Effector CD8-positive, alpha-beta T cell (primary cell): ENCODE measurements at regions not wholly inside any gene's neighbourhood (a gene's known extent, or its start where the extent isn't known, plus 50 kb on each side); places are given as distances from the start of the nearest gene placed in this dataset.

ENCODE experiments used
- DNase-seq: peaks from one replicate; lab custom pipeline; 2025; lab: John Stamatoyannopoulos, UW

DNA sequence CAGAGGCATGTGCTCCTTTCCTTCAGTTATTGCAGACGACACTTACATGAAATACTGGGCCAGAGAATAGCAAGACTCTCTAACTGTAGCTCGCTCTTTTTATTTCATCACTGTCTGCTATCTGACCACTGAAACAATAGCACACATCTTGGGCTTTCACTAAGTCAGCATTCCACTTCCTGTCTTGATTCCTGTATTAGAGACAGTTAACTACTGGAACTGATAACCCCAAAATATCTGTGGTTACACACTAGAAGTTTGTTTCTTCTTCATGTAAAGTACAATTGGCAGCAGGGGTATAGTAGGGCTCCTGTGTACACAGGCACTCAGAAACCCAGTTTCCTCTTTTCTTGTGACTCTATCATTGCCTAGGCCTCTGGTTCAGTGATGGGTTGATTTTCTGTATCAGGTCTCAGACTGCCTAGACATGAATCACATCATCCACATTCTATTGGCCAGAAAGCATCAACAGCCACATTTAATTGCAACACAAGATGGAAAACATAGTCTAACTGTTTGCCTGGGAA lies 230.2 kb upstream of the CD96 start:
- no peak for DNase-seq

DNA sequence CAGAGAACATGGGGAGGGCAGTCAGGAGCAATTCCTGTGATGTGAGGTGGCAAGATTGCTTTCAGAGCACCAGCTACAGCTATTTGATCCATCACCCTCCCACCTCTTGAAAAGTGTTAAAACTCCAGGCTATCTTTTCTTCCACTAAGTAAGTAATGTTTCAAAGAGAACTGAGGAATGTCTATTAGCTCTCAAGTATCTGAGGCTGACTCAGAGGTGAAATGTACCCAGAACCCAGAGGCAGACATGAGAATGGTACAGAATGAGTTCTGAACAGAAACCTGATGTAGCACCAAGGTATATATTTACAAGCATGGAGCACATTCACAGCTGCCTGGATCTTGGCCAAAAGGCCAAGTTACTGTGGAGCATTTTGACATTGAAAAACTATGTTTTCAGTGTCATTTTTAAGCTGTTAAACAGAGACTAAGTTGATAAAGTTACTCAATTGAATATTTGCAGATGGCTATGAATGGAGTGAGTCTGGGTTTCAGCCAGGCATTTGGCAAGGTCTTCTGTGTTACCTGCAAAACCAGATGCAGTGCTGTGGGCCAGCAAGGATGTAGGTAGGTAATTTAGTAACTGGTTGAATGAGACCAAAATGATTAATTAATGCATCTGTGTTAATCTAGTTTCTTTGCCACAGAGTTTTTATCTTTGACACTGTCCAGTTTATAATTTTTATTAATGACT lies 227.7 kb upstream of the CD96 start:
- DNase-seq: no peak

DNA sequence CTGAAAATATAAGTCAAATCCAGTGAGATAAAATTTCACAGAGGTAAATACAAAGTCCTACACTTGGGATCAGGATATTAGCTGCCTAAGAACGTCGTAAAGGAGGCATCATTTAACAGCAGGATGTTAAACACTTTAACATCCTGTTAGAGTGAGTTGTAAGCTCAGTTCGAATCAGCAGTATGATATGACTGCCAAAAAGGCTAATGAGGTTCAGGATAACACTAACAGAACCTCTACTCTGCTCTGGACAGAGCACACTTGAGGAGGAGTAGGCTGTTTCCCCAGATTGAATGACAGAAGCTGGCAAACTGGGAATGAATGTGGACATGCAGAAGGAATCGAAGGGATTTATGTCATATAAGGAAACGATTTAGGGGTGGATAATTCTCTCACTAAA lies 227.1 kb upstream of the CD96 start:
- no peak for DNase-seq

DNA sequence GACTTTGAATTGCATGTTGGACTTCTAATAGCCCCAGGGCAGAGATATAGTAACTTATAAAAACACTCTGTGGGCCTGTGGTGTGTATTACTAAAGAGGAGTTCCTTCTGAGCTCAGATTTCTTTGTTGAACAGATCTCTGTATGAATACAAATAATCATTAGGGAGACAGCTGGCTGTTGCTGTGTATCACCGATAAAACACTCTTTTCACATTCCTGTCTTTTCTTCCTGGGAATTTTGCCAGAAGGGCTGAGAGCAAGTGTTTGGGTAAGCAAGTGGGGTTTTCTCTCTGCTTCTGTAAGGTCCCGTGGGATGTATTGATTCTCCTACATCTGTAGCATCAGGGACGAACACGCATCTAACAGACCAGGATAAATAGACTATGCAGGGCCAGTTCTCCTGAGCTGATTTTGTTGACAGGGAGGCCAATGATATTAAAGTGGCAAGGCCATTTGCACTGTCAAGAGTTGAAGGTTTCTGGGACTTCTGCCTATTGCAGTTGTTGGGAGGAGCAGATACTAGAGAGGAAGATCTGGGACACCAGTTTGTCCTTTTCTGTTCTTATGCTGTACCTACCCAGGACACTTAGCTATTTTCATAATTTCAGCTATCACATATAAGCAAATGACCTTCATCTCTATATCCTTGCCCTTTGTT lies 225.9 kb upstream of the CD96 start:
- no peak for DNase-seq

DNA sequence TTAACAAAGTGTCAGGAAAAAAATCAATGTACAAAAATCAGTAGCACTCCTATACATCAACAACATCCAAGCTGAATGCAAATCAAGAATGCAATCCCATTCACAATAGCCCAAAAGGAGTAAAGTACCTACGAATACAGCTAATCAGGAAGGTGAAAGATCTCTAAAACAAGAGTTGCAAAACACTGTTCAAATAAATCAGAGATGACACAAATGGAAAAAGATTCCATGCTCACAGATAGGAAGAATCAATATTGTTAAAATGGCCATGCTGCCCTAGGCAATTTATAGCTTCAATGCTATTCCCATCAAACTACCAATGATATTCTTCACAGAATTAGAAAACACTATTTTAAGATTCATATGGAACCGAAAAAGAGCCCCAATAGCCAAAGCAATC lies 223.7 kb upstream of the CD96 start:
- DNase-seq: no peak

DNA sequence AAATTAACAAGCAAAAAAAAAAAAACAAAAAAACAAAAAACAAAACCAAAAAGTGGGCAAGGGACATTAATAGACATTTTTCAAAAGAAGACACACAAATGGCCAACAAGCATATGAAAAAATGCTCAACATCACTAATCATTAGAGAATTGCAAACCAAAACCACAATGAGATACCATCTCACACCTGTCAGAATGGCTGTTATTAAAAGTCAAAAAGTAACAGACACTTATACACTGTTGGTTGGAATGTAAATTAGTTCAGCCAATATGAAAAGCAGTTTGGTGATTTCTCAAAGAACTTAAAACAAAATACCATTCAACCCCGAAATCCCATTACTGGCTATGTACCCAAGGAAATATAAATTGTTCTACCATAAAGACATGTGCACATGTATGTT lies 222.4 kb upstream of the CD96 start:
- no peak for DNase-seq

DNA sequence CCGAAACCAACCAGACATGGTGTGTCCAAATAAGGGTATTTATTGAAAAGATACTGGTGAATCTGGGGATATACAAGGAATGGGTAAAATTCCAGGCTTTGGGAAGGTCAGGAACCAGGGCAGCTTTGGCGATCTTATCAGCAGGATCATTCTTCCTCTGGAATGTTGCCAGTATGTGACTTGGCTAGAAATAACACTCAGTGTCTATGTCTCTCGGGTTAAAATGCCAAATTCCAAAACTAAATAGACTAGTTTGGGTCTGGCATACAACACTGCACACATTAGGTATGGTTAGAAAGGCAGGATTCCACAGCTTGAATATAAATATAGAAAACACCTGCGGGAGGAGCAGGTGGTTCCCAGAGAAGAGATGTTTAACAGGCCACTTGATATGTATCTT lies 220.2 kb upstream of the CD96 start:
- no peak for DNase-seq

DNA sequence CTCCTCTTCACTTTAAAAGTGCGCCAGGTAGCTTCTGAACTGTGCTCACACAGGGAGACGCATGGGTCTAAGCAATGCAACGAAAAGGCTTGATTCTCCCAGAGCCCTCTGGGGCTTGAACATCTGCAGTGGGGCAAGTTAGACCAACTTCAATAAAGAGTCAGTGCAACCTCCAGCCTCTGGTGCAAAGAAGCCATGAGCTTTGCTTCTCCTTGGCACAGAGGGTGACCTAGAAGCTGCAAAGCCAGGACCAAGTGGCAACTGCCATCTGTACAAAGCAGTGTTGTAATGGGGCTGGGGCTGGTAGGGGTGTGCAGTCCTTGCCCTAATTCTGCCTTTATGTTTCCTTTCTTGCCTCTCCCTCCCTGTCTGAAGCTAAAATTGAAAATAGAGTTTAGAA lies 219.0 kb upstream of the CD96 start:
- DNase-seq: no peak

DNA sequence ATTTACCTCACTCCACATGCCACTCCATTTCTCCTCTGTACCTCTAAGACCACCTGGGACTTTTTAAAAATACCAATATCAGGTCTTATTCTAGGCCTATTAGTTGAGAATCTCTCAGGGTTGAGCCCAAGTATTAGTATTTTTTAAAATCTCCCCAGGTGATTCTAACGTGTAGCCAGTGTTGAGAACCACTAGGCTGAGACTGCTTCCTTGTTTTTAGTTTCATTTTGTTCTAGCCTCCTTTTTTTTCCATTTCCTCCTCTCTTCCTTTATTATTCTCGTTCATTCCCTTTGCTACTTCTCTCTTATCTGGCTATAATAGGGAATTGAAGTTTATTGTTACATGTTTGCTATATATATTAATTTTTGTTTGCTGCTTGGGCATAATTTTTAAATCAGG lies 217.8 kb upstream of the CD96 start:
- DNase-seq: no peak

DNA sequence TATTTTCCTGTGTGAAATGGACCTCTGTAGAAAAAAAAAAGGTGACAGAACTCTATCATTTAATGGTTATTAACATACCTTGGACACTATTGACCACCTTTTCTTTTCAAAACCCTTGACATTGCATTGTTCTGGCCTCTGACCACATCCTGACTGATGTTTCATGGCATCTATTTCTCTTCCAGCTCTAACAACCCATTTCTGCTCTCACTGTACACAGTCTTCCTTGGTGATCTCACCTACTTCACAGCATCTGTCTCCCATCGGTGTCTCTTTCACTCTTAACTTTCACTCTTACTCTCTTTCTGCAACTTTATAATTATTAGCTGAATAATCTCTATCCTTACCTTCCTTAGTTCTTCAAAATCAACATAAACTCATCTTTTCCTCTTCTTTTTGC lies 217.4 kb upstream of the CD96 start:
- DNase-seq: no peak

DNA sequence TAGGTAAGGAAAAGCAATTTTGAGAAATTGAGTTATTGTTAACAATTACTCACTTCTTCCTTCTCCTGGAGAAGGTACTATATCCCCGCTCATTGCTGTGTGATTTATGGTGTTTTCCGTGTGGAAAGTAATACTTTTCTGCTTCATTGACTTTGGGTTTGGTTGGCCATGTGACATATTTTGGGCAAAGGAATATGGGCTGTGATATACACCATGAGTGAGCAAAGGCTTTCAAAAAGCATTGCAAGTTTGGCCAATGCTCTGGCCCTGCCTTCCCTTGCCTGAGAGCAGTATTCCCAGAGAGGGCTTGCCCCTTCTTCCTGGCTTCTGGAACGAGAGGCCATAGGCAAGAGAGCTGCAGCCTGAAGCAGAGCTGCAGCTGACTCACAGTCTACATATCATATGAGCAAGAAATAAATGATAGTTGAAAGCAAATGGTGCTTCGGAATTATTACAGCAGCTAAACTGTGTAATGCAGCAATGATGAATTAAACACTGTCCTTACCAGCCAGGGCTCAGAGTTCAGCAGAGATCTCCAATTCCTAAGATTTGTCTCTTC lies 216.8 kb upstream of the CD96 start:
- DNase-seq: no peak

DNA sequence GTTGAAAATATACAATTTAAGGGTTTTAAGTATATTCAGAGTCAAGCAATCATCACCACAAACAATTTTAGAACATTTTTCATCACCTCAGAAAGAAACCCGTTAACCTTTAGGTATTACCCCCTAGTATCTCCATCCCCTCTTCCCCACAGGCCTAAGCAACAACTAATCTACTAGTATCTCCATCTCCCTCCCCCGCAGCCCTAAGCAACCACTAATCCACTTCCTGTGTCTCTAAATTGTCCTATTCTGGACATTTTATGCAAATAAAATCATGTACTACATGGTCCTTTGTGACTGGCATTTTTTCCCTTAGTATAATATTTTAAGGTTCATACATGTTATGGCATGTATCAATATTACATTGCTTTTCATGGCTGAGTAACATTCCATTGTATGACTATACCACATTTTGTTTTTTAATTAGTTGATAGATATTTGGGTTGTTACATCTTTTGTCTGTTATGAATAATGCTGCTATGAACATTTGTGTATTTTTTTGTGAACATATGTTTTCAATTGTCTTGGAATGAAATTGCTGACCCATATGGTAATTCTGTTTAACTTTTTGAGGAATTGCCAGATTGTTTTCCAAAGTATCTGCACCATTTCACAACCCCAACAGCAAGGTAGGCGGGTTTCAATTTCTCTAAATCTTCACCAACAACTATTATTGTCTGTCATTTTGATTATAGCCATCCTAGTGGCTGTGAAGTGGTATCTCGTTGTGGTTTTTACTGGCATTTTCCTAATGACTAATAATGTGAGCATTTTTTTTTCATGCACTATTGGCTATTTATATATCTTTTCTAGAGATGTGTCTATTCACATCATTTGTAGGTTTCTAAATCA lies 215.6 kb upstream of the CD96 start:
- no peak for DNase-seq

DNA sequence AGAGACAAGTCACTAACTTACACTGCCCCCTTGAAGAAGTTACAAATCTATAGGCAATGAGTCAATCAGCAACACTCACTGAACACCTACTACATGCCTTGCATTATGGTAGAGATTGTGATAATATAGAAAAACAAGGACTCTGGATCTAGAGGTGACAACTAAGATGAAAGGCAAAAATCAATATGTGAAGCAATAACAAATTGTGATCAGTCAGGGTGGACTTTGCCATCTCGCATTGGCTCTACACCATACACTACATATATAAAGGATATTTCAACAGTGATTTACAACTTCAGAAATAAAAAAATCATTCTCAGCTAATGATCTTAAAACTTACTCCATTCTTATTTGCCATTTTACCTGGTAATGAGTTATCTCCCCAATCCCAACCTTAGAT lies 210.7 kb upstream of the CD96 start:
- no peak for DNase-seq

DNA sequence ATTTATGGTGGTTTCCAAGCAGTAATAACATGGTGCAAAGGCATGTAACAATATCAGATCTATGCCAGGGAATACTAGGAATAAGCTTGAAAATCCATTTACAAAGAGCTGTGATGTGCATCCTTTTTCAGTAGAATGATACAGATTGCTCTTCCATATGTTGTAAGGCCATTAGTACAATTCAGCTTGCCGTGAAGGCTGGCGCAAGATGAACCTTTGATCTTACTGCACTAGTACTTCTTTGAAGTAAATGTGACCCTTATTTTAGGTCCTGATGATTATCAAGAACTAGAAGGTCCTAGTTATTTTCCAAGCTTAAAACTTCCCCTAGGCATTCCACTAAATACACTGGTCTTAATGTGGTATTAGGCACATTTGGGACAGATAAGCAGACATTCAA lies 210.1 kb upstream of the CD96 start:
- DNase-seq: no peak

DNA sequence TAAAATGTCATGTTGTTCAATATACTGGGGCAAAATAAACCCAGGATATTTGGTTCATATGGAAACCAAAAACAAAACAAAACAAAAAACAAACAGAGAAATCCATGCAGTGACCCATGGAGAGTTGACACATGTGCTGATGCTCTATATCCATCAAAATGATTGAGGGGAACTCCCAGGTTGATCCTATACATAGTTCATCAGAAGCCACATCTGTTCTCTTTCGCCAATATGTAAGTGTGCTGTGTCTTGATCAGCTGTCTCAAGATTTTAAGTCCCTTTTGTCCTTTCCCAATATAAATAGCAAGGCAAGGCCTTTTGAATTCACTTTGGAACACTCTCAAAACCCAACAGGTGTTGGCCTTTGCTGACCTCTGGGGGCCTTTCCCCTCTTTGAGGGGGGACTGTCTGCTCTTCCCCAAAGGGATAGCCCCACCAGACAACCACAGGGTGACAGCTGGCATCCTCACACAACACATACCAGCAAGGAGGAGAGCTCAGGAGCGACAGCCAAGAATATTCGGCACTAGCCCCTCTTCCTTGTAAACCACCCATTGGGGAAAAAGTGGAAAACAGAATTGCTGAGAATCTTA lies 209.4 kb upstream of the CD96 start:
- DNase-seq: no peak

DNA sequence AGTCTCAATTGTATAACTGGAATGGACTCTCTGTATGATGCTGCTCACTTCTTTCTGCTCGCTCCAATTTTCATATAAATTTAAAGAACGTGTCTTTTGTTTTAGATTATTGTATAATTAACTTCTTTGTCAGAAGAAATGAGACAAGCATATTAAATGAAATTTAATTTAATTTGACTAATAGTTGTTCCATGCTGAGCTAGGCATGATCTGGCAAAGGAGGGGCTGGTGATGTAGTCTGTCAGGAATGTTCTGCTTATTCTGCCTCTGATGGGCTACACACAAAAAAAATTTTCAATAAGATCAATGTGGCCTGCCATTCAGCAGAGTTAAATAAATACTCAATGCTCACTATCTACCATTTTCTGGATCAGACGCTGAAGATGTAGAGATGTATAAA lies 208.4 kb upstream of the CD96 start:
- DNase-seq: no peak

DNA sequence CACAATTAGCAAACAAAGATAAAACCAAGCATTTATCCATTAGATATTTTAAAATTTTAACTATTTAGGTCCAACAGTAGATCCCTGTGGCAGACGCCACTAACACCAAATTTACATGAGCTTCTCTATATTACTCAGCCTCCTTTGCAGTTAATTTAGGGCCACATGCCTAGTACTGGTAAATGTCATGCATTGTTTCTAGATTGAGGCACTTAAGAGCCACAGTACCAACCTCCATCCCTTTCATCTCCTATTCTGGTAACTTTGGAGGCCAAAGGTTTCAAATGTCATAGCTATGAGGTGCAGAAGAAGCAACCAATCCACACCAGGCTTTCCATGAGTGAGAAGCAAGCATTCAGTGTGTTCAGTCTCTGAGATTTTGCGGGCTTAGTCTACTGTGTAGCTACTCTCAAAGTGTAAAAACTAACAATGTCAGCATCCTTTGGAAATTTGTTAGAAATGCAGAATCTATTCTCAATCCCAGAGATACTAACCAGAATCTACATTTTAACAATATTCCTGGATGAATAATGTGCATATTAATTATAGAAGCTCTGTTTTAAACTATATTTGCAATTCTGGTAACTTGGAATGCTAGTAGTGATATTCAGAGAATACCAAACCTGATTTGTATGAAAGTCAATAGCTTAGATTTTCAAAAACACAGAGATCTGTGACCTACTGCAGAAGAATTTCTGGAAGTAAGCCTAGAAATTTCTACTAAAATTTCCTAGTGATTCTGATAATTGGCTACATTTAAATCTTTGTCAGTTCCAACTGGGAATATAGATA lies 206.3 kb upstream of the CD96 start:
- DNase-seq: no peak

DNA sequence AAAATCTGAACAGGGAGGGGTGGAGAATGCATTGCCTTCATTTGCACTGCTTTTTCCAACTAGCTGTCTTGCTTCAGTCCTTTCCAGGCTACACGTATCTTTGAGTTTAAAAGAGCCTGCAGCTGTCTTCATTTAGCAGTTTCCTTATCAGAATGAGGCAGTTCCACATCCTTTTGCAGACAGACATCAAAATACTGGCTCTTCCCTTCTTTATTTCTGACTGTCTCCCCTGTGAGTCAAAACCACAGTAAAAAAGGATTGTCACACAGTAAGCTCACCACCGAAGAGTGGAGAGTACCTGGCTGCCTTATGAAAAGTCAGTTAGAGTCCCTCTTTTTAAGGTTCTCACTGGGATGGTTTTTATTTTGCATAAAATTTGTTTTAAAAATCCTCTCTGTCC lies 205.5 kb upstream of the CD96 start:
- no peak for DNase-seq

DNA sequence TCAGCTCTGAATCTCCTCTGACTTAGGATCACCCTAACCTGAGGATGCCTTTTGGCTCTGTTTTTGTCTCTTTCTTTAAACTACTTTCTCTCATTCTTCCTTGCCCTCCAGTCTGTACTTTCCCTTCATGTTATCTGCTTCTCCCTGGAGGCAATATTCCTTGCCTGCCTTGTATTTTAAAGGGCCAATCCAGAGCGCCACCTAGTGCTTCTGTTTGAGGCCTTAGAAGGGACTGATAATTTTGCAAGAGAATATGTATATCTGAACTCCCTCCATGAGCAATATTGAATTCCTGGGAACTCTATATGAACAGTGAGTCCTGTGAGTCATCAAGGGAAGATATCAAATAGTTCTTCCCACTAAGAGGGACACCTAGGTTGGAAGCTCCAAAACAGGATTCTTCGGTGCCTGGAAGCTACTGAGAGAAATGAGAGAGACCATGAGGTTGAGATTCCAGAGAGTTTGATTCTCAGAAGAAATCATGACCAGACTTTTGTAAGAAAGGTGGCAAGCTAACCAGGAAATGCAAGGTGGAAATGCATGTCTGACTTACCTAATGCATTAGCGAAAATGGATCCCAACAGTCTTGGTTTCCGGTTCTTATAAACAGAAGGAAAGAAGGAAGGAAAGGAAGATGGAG lies 203.8 kb upstream of the CD96 start:
- DNase-seq: peak; percentile 6

DNA sequence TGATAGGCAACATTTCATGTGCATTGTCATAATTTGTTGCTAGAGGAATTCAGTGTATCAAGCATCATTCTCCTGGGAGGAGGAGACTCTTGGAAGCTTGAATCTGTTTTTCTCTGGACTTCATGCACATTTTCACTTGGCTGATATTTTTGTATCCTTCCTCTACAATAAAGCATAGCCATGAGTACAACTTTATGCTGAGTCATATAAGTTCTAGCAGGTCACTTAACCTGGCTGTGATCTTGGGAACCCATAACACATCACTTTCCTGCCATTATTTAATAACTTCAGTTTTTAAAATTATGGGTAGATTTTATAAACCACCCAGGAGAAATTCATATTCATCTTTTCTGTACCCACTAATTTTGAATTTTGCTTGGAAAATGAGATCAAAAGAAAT lies 203.0 kb upstream of the CD96 start:
- no peak for DNase-seq

DNA sequence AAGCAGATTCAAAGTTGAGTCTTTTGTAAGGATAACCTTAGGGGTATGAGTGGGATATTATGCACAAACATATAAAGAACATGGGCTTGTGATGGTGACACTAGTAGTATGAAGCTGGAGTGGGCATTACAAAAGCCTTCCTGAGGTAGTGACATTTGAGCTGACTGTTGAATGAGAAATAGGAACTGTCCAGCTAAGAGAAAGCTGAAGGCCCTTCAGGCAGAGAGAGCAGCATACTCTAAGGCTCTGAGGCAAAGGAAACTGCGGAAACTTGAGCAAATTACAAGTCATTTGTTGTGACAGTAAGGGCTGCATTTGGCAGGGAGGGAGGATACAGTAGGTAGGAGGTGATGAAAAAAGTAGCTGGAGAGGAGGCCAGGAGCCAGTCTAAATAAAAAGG lies 190.7 kb upstream of the CD96 start:
- DNase-seq: no peak
